ENCODE measurements at regions not wholly inside any gene's neighbourhood (a gene's known extent, or its start where the extent isn't known, plus 50 kb on each side); places are given as distances from the start of the nearest gene placed in this dataset.
"Not testable (repeated sequence)": the region's sequence is repeated elsewhere in the genome, so short reads cannot be mapped to it uniquely, and the experiment has no call there.

GRCh38 chr10:7108141-7108540 lies 302.7 kb downstream of the SFMBT2 start:
- WGBS = 97% methylated on average over 3 of the region's 3 CpGs
- no peak overlapping the region for H3K27ac ChIP-seq (ENCODE audit: low read depth in 1 of 2, low read length in 1 of 2)

GRCh38 chr10:7107285-7107684 lies 303.5 kb downstream of the SFMBT2 start:
- Histone ChIP-seq H3K9me3 (ENCODE audit: control insufficient read depth in 2 of 2, insufficient read depth in 1 of 2, low read length in 1 of 2) (no peaks in the 10 kb centered on the region), H3K4me3 (ENCODE audit: low read length in 2 of 2) (no peak overlapping the region), H3K36me3 (ENCODE audit: control insufficient read depth in 2 of 2, insufficient read depth in 2 of 2, low read length in 1 of 2) (no peaks in the 10 kb centered on the region), H3K27ac (ENCODE audit: low read depth in 1 of 2, low read length in 1 of 2) (no peak overlapping the region), H3K4me1 (ENCODE audit: control insufficient read depth in 2 of 2, insufficient read depth in 2 of 2, low read length in 2 of 2) (no peaks in the 10 kb centered on the region), H3K27me3 (ENCODE audit: control insufficient read depth in 2 of 2, insufficient read depth in 1 of 2, low read length in 1 of 2) (no peaks in the 10 kb centered on the region)
- no peak for DNase-seq (ENCODE audit: low read depth in 6 of 9, low spot score in 9 of 9)
- WGBS = 95% methylated on average over 5 of the region's 5 CpGs

More at GRCh38 chr10:7108141-7108540, 302.7 kb downstream of the SFMBT2 start:
- Histone ChIP-seq H3K4me3 (ENCODE audit: low read length in 2 of 2) (no peak overlapping the region), H3K4me1 (ENCODE audit: control insufficient read depth in 2 of 2, insufficient read depth in 2 of 2, low read length in 2 of 2) (no peaks in the 10 kb centered on the region), H3K9me3 (ENCODE audit: control insufficient read depth in 2 of 2, insufficient read depth in 1 of 2, low read length in 1 of 2) (no peaks in the 10 kb centered on the region), H3K36me3 (ENCODE audit: control insufficient read depth in 2 of 2, insufficient read depth in 2 of 2, low read length in 1 of 2) (no peaks in the 10 kb centered on the region), H3K27me3 (ENCODE audit: control insufficient read depth in 2 of 2, insufficient read depth in 1 of 2, low read length in 1 of 2) (no peaks in the 10 kb centered on the region)
- DNase-seq (ENCODE audit: low read depth in 6 of 9, low spot score in 9 of 9) = no peak

GRCh38 chr10:7104379-7104778 lies 306.5 kb downstream of the SFMBT2 start:
- not testable (repeated sequence) for H3K4me1 ChIP-seq (ENCODE audit: control insufficient read depth in 2 of 2, insufficient read depth in 2 of 2, low read length in 2 of 2); DNase-seq (ENCODE audit: low read depth in 6 of 9, low spot score in 9 of 9); H3K36me3 ChIP-seq (ENCODE audit: control insufficient read depth in 2 of 2, insufficient read depth in 2 of 2, low read length in 1 of 2); H3K27me3 ChIP-seq (ENCODE audit: control insufficient read depth in 2 of 2, insufficient read depth in 1 of 2, low read length in 1 of 2); H3K4me3 ChIP-seq (ENCODE audit: low read length in 2 of 2); H3K9me3 ChIP-seq (ENCODE audit: control insufficient read depth in 2 of 2, insufficient read depth in 1 of 2, low read length in 1 of 2); H3K27ac ChIP-seq (ENCODE audit: low read depth in 1 of 2, low read length in 1 of 2)
- WGBS = 98% methylated on average over 1 of the region's 1 CpG

DNA sequence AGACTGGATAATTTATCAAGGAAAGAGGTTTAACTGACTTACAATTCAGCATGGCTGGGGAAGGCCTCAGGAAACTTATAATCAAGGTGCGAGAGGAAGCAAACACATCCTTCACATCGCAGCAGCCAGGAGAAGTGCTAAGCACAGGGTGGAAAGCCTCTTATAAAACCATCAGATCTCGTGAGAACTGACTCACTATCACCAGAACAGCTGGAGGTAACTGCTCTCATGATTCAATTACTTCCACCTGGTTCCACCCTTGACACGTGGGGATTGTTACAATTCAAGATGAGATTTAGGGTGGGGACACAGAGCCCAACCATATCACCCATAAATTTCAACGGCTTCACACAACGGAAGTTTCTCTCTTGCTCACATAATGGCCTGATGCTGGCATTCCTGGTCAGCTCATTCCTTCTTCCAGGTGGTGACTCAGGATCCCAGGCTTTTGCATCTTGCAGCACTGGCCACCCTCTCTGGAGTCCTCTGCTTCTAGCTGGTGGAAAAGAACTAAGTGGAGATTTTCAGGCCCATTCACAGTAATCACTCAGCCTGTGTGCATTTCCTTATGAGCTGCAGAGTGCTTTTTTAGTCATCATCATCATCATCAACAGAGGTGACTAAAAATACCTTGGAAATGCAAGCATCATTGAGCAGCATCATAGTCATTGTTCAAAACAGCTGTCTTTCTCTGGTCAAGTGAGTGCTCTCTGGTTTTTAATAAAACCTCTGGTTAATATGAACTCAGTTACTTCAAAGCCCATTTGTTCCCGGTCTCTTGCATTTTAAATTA lies 308.1 kb downstream of the SFMBT2 start:
- no peaks in the 10 kb centered on the region for H3K27me3 ChIP-seq (ENCODE audit: control insufficient read depth in 2 of 2, insufficient read depth in 1 of 2, low read length in 1 of 2)
- H3K27ac ChIP-seq (ENCODE audit: low read depth in 1 of 2, low read length in 1 of 2) = no peak overlapping the region
- H3K4me3 ChIP-seq (ENCODE audit: low read length in 2 of 2) = no peak overlapping the region
- 96% methylated on average over 7 of the region's 7 CpGs for WGBS
- H3K36me3 ChIP-seq (ENCODE audit: control insufficient read depth in 2 of 2, insufficient read depth in 2 of 2, low read length in 1 of 2) = no peaks in the 10 kb centered on the region
- no peaks in the 10 kb centered on the region for H3K4me1 ChIP-seq (ENCODE audit: control insufficient read depth in 2 of 2, insufficient read depth in 2 of 2, low read length in 2 of 2)
- no peaks in the 10 kb centered on the region for H3K9me3 ChIP-seq (ENCODE audit: control insufficient read depth in 2 of 2, insufficient read depth in 1 of 2, low read length in 1 of 2)
- DNase-seq (ENCODE audit: low read depth in 6 of 9, low spot score in 9 of 9) = no peak

DNA sequence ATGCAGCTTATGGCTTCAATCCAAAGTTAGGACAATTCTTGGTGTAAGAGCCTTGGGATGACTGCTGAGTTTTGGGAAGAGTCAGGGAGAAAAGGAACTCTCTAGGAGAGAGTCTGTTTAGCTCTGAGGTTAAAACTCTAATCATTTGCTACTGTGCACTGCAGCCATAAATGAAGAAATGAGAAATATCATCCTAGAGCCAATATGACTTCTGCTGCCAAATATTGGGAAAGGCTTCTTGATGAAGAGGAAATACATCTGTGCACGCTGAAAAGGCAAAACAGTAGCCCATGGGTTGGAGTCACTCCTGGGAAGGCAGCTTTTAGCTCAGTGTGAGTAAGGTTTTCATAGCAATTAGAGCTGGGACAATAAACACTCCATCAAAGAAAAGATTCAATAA lies 308.8 kb downstream of the SFMBT2 start:
- Histone ChIP-seq H3K36me3 (ENCODE audit: control insufficient read depth in 2 of 2, insufficient read depth in 2 of 2, low read length in 1 of 2) (no peaks in the 10 kb centered on the region), H3K9me3 (ENCODE audit: control insufficient read depth in 2 of 2, insufficient read depth in 1 of 2, low read length in 1 of 2) (no peaks in the 10 kb centered on the region), H3K27ac (ENCODE audit: low read depth in 1 of 2, low read length in 1 of 2) (no peak overlapping the region), H3K27me3 (ENCODE audit: control insufficient read depth in 2 of 2, insufficient read depth in 1 of 2, low read length in 1 of 2) (no peaks in the 10 kb centered on the region), H3K4me3 (ENCODE audit: low read length in 2 of 2) (no peak overlapping the region), H3K4me1 (ENCODE audit: control insufficient read depth in 2 of 2, insufficient read depth in 2 of 2, low read length in 2 of 2) (no peaks in the 10 kb centered on the region)
- whole genome bisulfite sequencing = 98% methylated on average over 1 of the region's 1 CpG
- no peak for DNase-seq (ENCODE audit: low read depth in 6 of 9, low spot score in 9 of 9)

DNA sequence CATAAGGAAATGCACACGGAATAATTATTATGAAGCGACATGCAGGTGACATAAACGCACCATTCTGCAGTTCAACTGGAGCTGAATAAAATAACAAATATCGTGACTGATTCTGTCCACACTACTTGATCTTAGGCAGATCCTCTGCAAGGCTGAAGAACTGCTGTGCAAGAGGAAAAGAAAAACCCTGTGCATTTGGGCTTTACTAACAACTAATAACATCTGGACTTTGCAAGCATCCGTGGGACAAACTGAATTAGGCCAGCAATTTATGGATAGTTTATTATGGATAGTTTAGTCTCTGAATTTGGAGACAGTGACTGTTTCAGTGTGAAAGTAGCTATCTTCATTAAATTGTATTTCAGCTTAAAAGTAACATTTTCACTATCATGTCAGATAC lies 309.4 kb downstream of the SFMBT2 start:
- Histone ChIP-seq H3K4me3 (ENCODE audit: low read length in 2 of 2) (no peak overlapping the region), H3K27me3 (ENCODE audit: control insufficient read depth in 2 of 2, insufficient read depth in 1 of 2, low read length in 1 of 2) (no peaks in the 10 kb centered on the region), H3K4me1 (ENCODE audit: control insufficient read depth in 2 of 2, insufficient read depth in 2 of 2, low read length in 2 of 2) (no peaks in the 10 kb centered on the region), H3K36me3 (ENCODE audit: control insufficient read depth in 2 of 2, insufficient read depth in 2 of 2, low read length in 1 of 2) (no peaks in the 10 kb centered on the region), H3K9me3 (ENCODE audit: control insufficient read depth in 2 of 2, insufficient read depth in 1 of 2, low read length in 1 of 2) (no peaks in the 10 kb centered on the region), H3K27ac (ENCODE audit: low read depth in 1 of 2, low read length in 1 of 2) (no peak overlapping the region)
- DNase-seq (ENCODE audit: low read depth in 6 of 9, low spot score in 9 of 9) = no peak
- 97% methylated on average over 5 of the region's 5 CpGs for WGBS

DNA sequence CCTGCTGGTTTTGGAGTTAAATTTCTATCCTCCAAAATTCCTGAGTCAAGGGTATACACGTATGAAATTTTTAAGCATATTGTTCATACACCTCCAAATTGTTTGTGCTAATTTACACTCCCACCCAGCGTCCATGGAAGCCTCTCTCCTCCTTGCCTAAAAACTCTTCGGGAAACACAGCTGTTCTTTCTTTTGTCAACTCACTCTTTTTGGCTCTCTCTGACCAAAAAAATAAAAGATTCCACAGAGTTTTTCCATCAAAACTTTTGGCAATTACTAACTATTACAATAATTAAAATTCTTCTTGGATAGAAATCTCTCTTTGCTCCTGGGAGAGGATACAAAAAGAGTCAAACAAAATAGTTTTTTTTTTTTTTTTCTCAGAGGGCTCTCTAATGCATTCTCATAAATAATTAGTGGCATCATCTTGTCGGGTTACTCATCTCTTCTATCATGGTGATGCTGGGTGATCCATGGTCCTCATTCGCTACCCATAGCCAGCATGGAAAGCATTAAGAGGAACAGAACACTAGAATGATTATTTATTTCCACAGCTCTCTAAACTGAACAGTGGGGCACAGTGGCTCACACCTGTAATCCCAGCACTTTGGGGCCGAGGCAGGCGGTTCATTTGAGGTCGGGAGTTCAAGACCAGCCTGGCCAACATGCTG lies 310.7 kb downstream of the SFMBT2 start:
- no peak overlapping the region for H3K4me3 ChIP-seq (ENCODE audit: low read length in 2 of 2)
- DNase-seq (ENCODE audit: low read depth in 6 of 9, low spot score in 9 of 9) = no peak
- H3K27ac ChIP-seq (ENCODE audit: low read depth in 1 of 2, low read length in 1 of 2) = no peak overlapping the region
- H3K36me3 ChIP-seq (ENCODE audit: control insufficient read depth in 2 of 2, insufficient read depth in 2 of 2, low read length in 1 of 2) = no peaks in the 10 kb centered on the region
- no peaks in the 10 kb centered on the region for H3K27me3 ChIP-seq (ENCODE audit: control insufficient read depth in 2 of 2, insufficient read depth in 1 of 2, low read length in 1 of 2)
- no peaks in the 10 kb centered on the region for H3K9me3 ChIP-seq (ENCODE audit: control insufficient read depth in 2 of 2, insufficient read depth in 1 of 2, low read length in 1 of 2)
- no peaks in the 10 kb centered on the region for H3K4me1 ChIP-seq (ENCODE audit: control insufficient read depth in 2 of 2, insufficient read depth in 2 of 2, low read length in 2 of 2)
- 92% methylated on average over 8 of the region's 8 CpGs for WGBS

GRCh38 chr10:7098160-7098762 lies 312.6 kb downstream of the SFMBT2 start:
- Histone ChIP-seq H3K4me1 (ENCODE audit: control insufficient read depth in 2 of 2, insufficient read depth in 2 of 2, low read length in 2 of 2) (no peaks in the 10 kb centered on the region), H3K4me3 (ENCODE audit: low read length in 2 of 2) (no peak overlapping the region), H3K9me3 (ENCODE audit: control insufficient read depth in 2 of 2, insufficient read depth in 1 of 2, low read length in 1 of 2) (no peaks in the 10 kb centered on the region), H3K27ac (ENCODE audit: low read depth in 1 of 2, low read length in 1 of 2) (no peak overlapping the region), H3K36me3 (ENCODE audit: control insufficient read depth in 2 of 2, insufficient read depth in 2 of 2, low read length in 1 of 2) (no peaks in the 10 kb centered on the region), H3K27me3 (ENCODE audit: control insufficient read depth in 2 of 2, insufficient read depth in 1 of 2, low read length in 1 of 2) (no peaks in the 10 kb centered on the region)
- 98% methylated on average over 3 of the region's 3 CpGs for WGBS
- no peak for DNase-seq (ENCODE audit: low read depth in 6 of 9, low spot score in 9 of 9)

DNA sequence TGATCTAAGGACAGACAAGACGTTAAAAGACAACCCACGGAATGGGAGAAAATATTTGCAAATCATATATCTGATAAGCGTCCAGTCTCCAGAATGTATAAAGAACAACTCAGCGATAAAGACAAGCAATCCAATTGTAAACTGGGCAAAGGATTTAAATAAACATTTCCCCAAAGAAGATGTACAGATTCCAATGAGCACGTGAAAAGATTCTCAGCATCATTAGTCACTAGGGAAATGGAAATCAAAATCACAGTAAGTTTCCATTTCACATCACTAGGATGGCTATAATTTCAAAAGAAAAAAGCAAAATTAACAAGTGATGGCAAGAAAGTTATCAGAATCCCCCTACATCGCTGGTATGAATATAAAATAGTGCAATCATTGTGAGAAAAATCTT lies 316.1 kb downstream of the SFMBT2 start:
- Histone ChIP-seq H3K27me3 (ENCODE audit: control insufficient read depth in 2 of 2, insufficient read depth in 1 of 2, low read length in 1 of 2) (no peaks in the 10 kb centered on the region), H3K9me3 (ENCODE audit: control insufficient read depth in 2 of 2, insufficient read depth in 1 of 2, low read length in 1 of 2) (no peaks in the 10 kb centered on the region), H3K27ac (ENCODE audit: low read depth in 1 of 2, low read length in 1 of 2) (no peak overlapping the region), H3K4me3 (ENCODE audit: low read length in 2 of 2) (no peak overlapping the region), H3K36me3 (ENCODE audit: control insufficient read depth in 2 of 2, insufficient read depth in 2 of 2, low read length in 1 of 2) (no peaks in the 10 kb centered on the region), H3K4me1 (ENCODE audit: control insufficient read depth in 2 of 2, insufficient read depth in 2 of 2, low read length in 2 of 2) (no peaks in the 10 kb centered on the region)
- DNase-seq (ENCODE audit: low read depth in 6 of 9, low spot score in 9 of 9) = no peak
- WGBS = 88% methylated on average over 6 of the region's 6 CpGs
